Left renal pelvis (tissue), 4 donors: ENCODE measurements at regions not wholly inside any gene's neighbourhood (a gene's known extent, or its start where the extent isn't known, plus 50 kb on each side); places are given as distances from the start of the nearest gene placed in this dataset.

ENCODE experiments used
- DNase-seq, 4 donors: peaks; one replicate each; pipeline ENCODE4 v3.0.0-alpha.2; 2013; ENCODE audit warnings: low read depth in 4 of 4, low spot score in 3 of 4

DNA sequence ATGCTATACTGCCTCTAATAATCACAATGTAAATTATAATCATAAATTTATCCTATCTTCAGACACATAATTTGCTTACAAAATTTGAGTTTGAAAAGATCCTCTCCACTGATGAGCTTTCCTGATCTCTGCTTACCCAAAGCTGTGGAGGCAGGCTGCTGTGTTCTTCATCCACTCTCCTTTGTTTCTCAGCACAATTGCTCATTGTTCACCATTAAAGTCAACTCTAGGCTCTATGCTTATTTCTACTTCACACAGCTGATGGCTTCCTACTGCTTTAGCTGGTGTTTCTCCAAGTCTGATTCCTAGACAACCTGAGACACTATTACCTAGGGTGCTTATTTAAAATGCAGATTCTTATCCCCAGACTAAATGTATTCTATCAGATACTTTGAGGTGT lies 319.7 kb downstream of the PCDH18 start:
- DNase-seq: no peak

DNA sequence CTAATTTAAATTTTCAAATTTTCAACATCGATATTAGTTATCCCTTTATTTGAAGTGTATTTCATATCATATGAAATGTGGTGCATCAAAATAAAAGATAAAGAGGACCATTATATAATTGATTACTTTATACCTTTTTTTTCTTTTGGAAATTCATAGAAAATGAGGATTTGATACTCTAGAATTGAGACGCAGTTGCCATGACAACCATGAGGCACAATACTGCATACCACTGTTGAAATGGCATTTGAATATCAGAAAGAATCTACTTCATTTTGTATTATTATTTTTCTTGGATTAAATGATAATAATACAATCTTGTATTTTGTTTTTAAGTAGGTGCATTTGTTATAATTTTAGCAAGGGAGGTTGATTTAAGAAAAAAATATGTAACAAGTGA lies 323.1 kb downstream of the PCDH18 start:
- DNase-seq: no peak

- DNase-seq: no peak
These were observed 325.5 kb downstream of the PCDH18 start for GRCh38 chr4:137206781-137207180.

- no peak for DNase-seq
These were observed 328.7 kb downstream of the PCDH18 start for GRCh38 chr4:137203601-137204000.

DNA sequence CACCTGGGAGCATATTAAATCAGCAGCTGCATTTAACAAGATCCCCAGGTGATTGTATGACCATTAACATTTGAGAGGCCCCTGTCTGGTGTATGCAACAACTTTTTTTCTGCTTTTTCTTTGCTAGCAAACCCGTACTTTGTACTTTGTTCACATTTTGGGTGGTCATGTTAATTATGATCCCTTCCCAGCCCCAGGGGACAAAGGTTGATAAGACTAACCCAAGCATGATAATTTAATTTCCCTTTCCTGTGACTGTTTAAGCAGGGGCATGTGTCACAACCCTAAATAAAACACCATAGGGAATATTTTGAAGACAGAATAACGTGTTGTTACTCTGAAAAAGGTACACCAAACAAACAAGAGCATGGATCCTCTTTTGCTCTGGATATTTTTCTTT lies 332.0 kb downstream of the PCDH18 start:
- peak in 1 of 4 donors; percentile 5 for DNase-seq

GRCh38 chr4:137198791-137199190 lies 333.5 kb downstream of the PCDH18 start:
- no peak for DNase-seq

DNA sequence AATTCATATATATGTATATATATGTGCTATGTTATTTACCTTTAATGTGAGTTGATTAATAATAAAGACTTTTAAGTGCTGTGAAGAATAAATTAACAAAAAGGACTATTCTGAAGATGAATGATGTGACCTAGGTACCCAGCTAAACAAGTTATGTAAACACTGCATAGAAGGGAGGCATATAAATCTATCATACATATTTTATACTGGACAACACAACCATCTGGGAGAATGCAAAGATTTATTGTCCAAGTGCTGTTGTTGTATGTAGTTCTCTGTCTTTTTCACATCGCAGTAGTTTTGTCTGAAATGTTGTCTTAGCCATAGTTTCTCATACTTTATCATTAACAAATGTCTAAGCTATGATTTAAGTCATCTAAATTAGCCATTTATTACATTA lies 337.6 kb downstream of the PCDH18 start:
- no peak for DNase-seq

- DNase-seq: no peak
These were observed 338.7 kb downstream of the PCDH18 start for GRCh38 chr4:137193564-137193963.

DNA sequence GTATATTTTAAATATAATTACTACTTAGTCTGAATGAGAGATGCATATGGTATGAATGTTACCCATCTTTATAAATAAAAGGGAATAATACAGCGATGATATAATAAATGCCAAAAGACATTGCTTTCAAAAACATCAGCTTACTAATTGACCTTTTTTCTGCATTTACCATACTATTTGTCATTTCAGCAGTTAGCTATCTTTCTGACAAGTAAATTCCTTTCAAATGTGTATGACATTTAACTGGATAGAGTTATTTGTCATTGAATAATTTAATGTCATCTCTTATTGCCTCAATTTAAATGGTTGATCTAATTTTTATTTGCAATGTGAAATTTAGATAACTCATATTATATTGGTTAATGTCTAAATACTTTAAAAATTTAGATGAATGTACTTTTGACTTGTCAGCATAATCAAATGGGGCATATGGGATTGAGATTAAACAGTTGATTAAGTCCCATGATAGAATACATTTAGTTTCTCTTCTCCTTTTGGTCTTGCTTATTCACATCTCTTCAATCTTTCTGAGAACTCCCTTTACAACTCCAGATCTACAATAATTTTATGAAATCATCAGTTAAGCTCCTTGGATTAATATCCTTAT lies 350.9 kb downstream of the PCDH18 start:
- no peak for DNase-seq

GRCh38 chr4:137180349-137180748 lies 351.9 kb downstream of the PCDH18 start:
- no peak for DNase-seq

DNA sequence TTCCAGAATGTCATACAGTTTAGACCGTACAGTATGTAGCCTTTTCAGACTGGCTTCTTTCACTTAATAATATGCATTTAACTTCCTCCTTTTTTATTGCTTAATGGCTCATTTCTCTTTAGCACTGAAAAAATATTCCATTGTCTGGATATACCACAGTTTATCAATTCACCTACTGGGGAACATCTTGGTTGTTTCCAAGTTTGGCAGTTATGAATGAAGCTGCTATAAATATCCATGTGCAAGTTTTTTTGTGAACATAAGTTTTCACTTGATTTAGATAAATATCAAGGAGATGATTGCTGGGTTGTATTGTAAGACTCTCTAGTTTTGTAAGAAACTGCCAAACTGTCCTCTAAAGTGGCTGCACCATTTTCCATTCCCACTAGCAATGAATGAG lies 375.5 kb downstream of the PCDH18 start:
- DNase-seq: no peak

DNA sequence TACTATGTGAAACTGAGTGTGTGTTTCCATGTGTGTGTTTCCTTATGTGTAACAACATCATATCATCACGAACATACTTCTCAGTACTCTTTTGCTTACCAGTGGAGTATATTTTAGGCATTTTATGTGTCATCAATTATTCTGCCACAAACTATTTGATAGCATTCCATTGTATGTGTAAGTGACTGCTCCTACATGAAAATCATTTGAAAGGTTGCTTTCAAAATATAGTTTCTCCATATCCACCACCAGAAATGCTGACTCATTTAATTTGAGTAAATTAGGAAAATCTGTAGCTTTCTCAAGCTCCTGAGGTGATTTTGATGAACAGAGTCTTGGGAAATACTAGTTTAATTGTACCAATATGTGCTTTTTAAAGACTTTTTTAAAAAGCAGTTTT lies 376.2 kb downstream of the PCDH18 start:
- DNase-seq: no peak

GRCh38 chr4:137131201-137131600 lies 401.1 kb downstream of the PCDH18 start:
- no peak for DNase-seq

DNA sequence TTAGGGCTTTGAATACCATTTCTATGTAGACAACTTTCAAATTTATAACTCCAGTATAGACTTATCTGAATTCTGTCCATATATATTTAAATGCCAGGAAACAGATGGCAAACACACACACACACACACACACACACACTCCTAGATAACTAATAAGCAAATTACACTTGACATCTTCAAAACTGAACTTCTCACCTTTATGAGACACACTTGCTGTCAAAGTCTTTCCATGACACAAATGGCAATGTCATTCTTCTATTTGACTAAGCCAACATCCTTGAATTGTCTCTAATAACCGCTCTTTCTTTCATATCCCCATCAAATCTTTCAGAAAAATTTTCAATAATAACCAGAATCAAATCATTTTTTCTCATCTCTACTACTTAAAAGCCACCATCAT lies 402.4 kb downstream of the PCDH18 start:
- no peak for DNase-seq

GRCh38 chr4:137129441-137129840 lies 402.9 kb downstream of the PCDH18 start:
- no peak for DNase-seq

DNA sequence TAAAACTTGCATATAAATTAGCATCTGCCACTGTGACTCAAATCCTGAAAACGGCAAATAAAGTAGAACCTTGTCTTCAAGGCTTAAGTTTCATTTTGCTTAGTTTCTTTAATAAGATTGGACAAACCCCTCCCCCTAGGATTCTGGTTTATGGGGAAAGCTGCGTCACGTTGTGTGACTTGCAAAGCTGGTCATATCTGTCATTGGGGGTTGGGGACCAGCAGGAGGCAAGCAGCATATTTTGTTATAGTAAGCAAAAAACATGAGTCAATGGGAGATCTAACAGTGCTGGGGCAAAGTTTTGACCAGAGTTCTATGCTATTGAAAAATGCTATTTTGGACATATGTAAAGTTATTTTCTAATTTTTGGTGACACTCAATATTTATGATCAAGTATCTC lies 407.3 kb downstream of the PCDH18 start:
- DNase-seq: no peak

DNA sequence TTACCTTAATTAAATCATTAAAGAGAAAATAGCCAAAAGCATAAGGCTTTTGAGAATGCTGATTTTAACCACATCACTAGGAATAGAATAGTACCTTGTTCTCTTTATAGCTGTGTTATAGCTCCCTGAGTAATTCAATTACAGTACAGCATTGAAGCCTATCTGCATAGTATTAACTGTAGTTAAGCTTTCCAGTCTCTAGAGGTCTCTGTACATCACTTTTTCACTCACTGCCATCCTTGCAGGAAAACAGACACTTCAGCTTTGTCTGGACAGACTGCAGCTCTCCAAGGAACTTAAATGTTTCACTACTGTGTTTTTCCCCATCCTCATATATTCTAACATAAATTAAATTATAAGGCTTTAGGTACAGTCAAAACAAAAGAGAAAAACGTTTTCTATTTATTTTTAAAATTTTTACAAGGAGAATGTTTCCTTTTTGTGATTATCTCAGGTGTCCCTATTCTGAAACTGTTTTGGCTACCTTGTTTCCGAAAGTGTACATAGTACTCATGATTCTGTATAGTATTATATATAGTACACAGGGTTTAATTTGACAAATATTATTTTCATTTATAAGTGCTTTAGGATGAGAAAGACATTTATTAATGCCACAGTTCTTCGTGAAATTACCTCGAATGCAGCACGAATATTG lies 407.9 kb downstream of the PCDH18 start:
- DNase-seq: peak in 3 of 4 donors; percentile 36 to 47 (median 37)

- DNase-seq: no peak
These were observed 409.4 kb downstream of the PCDH18 start for GRCh38 chr4:137122876-137123275.

GRCh38 chr4:137116144-137116543 lies 416.1 kb downstream of the PCDH18 start:
- no peak for DNase-seq

- no peak for DNase-seq
These were observed 425.6 kb downstream of the PCDH18 start for GRCh38 chr4:137106733-137107132.

DNA sequence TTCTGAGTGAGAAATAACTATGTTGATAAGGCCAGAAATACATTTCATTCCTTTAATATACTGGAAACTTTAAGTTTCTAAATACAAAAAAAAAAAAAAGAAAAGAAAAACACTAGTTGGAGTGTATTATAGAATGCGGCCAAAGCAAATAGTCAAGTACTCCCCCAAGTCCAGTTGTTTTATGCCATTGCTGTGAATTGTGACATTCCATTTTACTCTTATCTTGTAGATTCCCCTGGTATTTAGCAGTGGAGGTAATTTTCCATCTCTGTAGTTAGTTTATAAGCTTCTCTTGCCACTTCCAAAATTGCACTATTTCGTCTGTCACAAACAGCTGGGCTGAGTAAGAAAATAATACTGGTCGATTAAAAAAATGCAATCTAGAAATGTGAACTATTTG lies 426.0 kb downstream of the PCDH18 start:
- DNase-seq: no peak

GRCh38 chr4:137090951-137091350 lies 441.3 kb downstream of the PCDH18 start:
- no peak for DNase-seq
